ENCODE measurements at regions not wholly inside any gene's neighbourhood (a gene's known extent, or its start where the extent isn't known, plus 50 kb on each side); places are given as distances from the start of the nearest gene placed in this dataset.

- Histone ChIP-seq H3K4me1 (no peaks in the 10 kb centered on the region), H3K9me3 (peaks cover 0 to 8% (median 2%) of the 10 kb centered on the region in 4 donors), H3K4me3 (no peak overlapping the region), H3K27me3 (no peaks in the 10 kb centered on the region), H3K27ac (no peak overlapping the region), H3K36me3 (no peaks in the 10 kb centered on the region)
- TF ChIP-seq EP300 (IDR thresholded peaks at IDR 0.05), result no peak
- TF ChIP-seq POLR2AphosphoS5 (IDR thresholded peaks at IDR 0.05), result no peak
- no peak for TF ChIP-seq POLR2A (IDR thresholded peaks at IDR 0.05)
- TF ChIP-seq, protein P1, sequence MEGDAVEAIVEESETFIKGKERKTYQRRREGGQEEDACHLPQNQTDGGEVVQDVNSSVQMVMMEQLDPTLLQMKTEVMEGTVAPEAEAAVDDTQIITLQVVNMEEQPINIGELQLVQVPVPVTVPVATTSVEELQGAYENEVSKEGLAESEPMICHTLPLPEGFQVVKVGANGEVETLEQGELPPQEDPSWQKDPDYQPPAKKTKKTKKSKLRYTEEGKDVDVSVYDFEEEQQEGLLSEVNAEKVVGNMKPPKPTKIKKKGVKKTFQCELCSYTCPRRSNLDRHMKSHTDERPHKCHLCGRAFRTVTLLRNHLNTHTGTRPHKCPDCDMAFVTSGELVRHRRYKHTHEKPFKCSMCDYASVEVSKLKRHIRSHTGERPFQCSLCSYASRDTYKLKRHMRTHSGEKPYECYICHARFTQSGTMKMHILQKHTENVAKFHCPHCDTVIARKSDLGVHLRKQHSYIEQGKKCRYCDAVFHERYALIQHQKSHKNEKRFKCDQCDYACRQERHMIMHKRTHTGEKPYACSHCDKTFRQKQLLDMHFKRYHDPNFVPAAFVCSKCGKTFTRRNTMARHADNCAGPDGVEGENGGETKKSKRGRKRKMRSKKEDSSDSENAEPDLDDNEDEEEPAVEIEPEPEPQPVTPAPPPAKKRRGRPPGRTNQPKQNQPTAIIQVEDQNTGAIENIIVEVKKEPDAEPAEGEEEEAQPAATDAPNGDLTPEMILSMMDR (IDR thresholded peaks at IDR 0.05), result no peak
- 77 to 79% methylated on average over 3 of the region's 3 CpGs for WGBS, 2 donors
- ATAC-seq (ENCODE audit: low FRiP score in 2 of 2) (no peak), DNase-seq (no peak)
Measured at GRCh38 chr16:79369796-79370195, 230.7 kb downstream of the MAF start.

- 72 to 88% methylated on average over 5 of the region's 5 CpGs for WGBS, 2 donors
- H3K4me1 ChIP-seq, result no peaks in the 10 kb centered on the region
- H3K4me3 ChIP-seq, result no peak overlapping the region
- TF ChIP-seq POLR2A (IDR thresholded peaks at IDR 0.05) (no peak), EP300 (IDR thresholded peaks at IDR 0.05) (no peak), POLR2AphosphoS5 (IDR thresholded peaks at IDR 0.05) (no peak)
- TF ChIP-seq, protein P1 (IDR thresholded peaks at IDR 0.05), result no peak
- H3K27ac ChIP-seq, result no peak overlapping the region
- ATAC-seq (ENCODE audit: low FRiP score in 2 of 2) (no peak), DNase-seq (no peak)
- peaks cover 0 to 8% (median 2%) of the 10 kb centered on the region in 4 donors for H3K9me3 ChIP-seq
- H3K36me3 ChIP-seq, result no peaks in the 10 kb centered on the region
- H3K27me3 ChIP-seq, result no peaks in the 10 kb centered on the region
Measured at GRCh38 chr16:79367822-79368221, 232.7 kb downstream of the MAF start.

GRCh38 chr16:79366635-79367034 lies 233.9 kb downstream of the MAF start:
- H3K4me3 ChIP-seq, result no peak overlapping the region
- H3K27me3 ChIP-seq, result no peaks in the 10 kb centered on the region
- no peaks in the 10 kb centered on the region for H3K4me1 ChIP-seq
- 88 to 96% methylated on average over 1 of the region's 1 CpG for WGBS, 2 donors
- H3K36me3 ChIP-seq, result no peaks in the 10 kb centered on the region
- peaks cover 0 to 8% (median 2%) of the 10 kb centered on the region in 4 donors for H3K9me3 ChIP-seq
- no peak for ATAC-seq (ENCODE audit: low FRiP score in 2 of 2)
- no peak for DNase-seq
- no peak overlapping the region for H3K27ac ChIP-seq
- TF ChIP-seq POLR2A (IDR thresholded peaks at IDR 0.05) (no peak), POLR2AphosphoS5 (IDR thresholded peaks at IDR 0.05) (no peak), EP300 (IDR thresholded peaks at IDR 0.05) (no peak)
- TF ChIP-seq, protein P1 (IDR thresholded peaks at IDR 0.05), result no peak

DNA sequence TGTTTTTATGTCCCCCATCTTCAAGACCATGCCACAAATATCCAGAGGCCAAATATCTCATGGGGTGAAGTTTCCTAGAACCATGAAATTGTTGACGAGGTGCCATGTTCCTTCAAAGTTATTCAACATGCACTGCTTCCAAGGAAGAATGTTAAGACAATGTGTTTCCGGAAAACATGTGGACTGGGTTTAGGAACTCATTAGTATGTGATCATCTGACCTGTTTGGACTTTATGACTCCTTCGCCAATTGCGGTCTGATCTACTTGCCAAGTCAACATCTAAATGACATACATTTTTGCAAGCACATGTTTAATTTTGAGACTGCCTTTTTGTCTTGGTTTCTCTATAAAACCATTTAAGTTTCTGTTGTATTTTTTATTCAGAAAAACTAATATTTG lies 234.8 kb downstream of the MAF start:
- H3K9me3 ChIP-seq, result peaks cover 0 to 5% (median 2%) of the 10 kb centered on the region in 4 donors
- H3K27me3 ChIP-seq, result no peaks in the 10 kb centered on the region
- H3K4me3 ChIP-seq, result no peak overlapping the region
- 91 to 94% methylated on average over 4 of the region's 4 CpGs for WGBS, 2 donors
- DNase-seq (no peak), ATAC-seq (ENCODE audit: low FRiP score in 2 of 2) (no peak)
- no peak for TF ChIP-seq POLR2AphosphoS5 (IDR thresholded peaks at IDR 0.05)
- TF ChIP-seq EP300 (IDR thresholded peaks at IDR 0.05), result no peak
- TF ChIP-seq, protein P1 (IDR thresholded peaks at IDR 0.05), result no peak
- no peak for TF ChIP-seq POLR2A (IDR thresholded peaks at IDR 0.05)
- H3K27ac ChIP-seq, result no peak overlapping the region
- H3K4me1 ChIP-seq, result no peaks in the 10 kb centered on the region
- H3K36me3 ChIP-seq, result no peaks in the 10 kb centered on the region

DNA sequence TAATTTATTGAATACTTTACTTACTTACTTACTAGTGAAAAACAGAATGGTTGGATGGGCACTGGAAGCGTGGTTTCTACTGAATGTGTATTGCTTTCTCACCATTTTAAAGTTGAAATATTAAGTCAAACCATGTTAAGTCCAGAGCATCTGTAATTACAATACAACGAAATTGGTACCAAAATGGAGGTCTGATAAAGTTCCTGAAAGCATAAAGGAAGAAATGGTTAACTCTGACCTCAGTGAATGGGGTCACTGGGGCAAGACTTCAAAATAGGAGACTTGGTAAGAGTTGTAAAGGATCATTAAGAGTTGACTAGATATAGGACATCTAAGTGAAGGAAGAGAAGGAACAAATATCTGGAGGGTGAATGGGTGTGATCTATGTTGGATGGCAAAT lies 237.1 kb downstream of the MAF start:
- no peaks in the 10 kb centered on the region for H3K4me1 ChIP-seq
- DNase-seq (no peak), ATAC-seq (ENCODE audit: low FRiP score in 2 of 2) (no peak)
- no peak overlapping the region for H3K27ac ChIP-seq
- whole genome bisulfite sequencing, 2 donors, result 86 to 93% methylated on average over 2 of the region's 2 CpGs
- no peaks in the 10 kb centered on the region for H3K36me3 ChIP-seq
- H3K9me3 ChIP-seq, result peaks cover 0 to 5% (median 0%) of the 10 kb centered on the region in 4 donors
- TF ChIP-seq POLR2AphosphoS5 (IDR thresholded peaks at IDR 0.05) (no peak), POLR2A (IDR thresholded peaks at IDR 0.05) (no peak), EP300 (IDR thresholded peaks at IDR 0.05) (no peak)
- TF ChIP-seq, protein P1 (IDR thresholded peaks at IDR 0.05), result no peak
- no peaks in the 10 kb centered on the region for H3K27me3 ChIP-seq
- no peak overlapping the region for H3K4me3 ChIP-seq

Measured in upper lobe of left lung (tissue), 6 donors.